Subcutaneous abdominal adipose tissue (tissue), 5 donors: ENCODE measurements at regions not wholly inside any gene's neighbourhood (a gene's known extent, or its start where the extent isn't known, plus 50 kb on each side); places are given as distances from the start of the nearest gene placed in this dataset.

ENCODE experiments used
- H3K27ac ChIP-seq: one replicate; pipeline ENCODE4 v1.7.0; 2013; ENCODE audit warnings: low read depth, mild to moderate bottlenecking, inconsistent platforms, low read length, moderate library complexity
- H3K27me3 ChIP-seq, 5 donors: one replicate each; pipeline ENCODE4 v1.7.0; 2013; ENCODE audit warnings: low read length in 5 of 5, inconsistent platforms in 1 of 5; ENCODE audit not compliant: control insufficient read depth in 5 of 5, insufficient read depth in 4 of 5
- H3K36me3 ChIP-seq, 5 donors: one replicate each; pipeline ENCODE4 v1.7.0; 2013; ENCODE audit warnings: low read length in 5 of 5; ENCODE audit not compliant: control insufficient read depth in 5 of 5, insufficient read depth in 5 of 5
- H3K4me1 ChIP-seq, 5 donors: one replicate each; pipeline ENCODE4 v1.7.0; 2013; ENCODE audit warnings: low read length in 5 of 5, mild to moderate bottlenecking in 3 of 5, moderate library complexity in 1 of 5; ENCODE audit not compliant: control insufficient read depth in 5 of 5, insufficient read depth in 5 of 5
- H3K4me3 ChIP-seq, 5 donors: one replicate each; pipeline ENCODE4 v1.7.0; 2013; ENCODE audit warnings: low read length in 5 of 5, low read depth in 1 of 5
- H3K9ac ChIP-seq, 5 donors: one replicate each; pipeline ENCODE4 v1.7.0; 2013; ENCODE audit warnings: low read length in 5 of 5, mild to moderate bottlenecking in 4 of 5, moderate library complexity in 3 of 5
- H3K9me3 ChIP-seq, 5 donors: one replicate each; pipeline ENCODE4 v1.7.0; 2013; ENCODE audit warnings: low read length in 5 of 5; ENCODE audit not compliant: control insufficient read depth in 5 of 5
- donor health status: healthy.
- donor health status: healthy.
- donor health status: healthy.
- donor health status: healthy.
- donor health status: healthy.

GRCh38 chr2:104120171-104120570, 733.7 kb upstream of the POU3F3 start:
- no peaks in the 10 kb centered on the region for H3K27me3 ChIP-seq
- no peaks in the 10 kb centered on the region for H3K9me3 ChIP-seq
- H3K4me3 ChIP-seq = no peak overlapping the region
- no peaks in the 10 kb centered on the region for H3K36me3 ChIP-seq
- no peak overlapping the region for H3K27ac ChIP-seq
- H3K4me1 ChIP-seq = no peaks in the 10 kb centered on the region
- no peak overlapping the region for H3K9ac ChIP-seq

GRCh38 chr2:104125096-104125495, 728.8 kb upstream of the POU3F3 start:
- H3K9me3 ChIP-seq = no peaks in the 10 kb centered on the region
- H3K36me3 ChIP-seq = no peaks in the 10 kb centered on the region
- no peak overlapping the region for H3K9ac ChIP-seq
- no peaks in the 10 kb centered on the region for H3K27me3 ChIP-seq
- no peak overlapping the region for H3K27ac ChIP-seq
- H3K4me3 ChIP-seq = no peak overlapping the region
- no peaks in the 10 kb centered on the region for H3K4me1 ChIP-seq

GRCh38 chr2:104127049-104127770, 726.7 kb upstream of the POU3F3 start:
- H3K4me1 ChIP-seq = no peaks in the 10 kb centered on the region
- no peak overlapping the region for H3K9ac ChIP-seq
- H3K27me3 ChIP-seq = no peaks in the 10 kb centered on the region
- H3K4me3 ChIP-seq = no peak overlapping the region
- no peak overlapping the region for H3K27ac ChIP-seq
- no peaks in the 10 kb centered on the region for H3K9me3 ChIP-seq
- no peaks in the 10 kb centered on the region for H3K36me3 ChIP-seq

GRCh38 chr2:104140361-104140760, 713.6 kb upstream of the POU3F3 start:
- Histone ChIP-seq H3K9ac (no peak overlapping the region), H3K4me1 (peaks cover 0 to 4% (median 0%) of the 10 kb centered on the region in 5 donors), H3K9me3 (peaks cover 0 to 6% (median 0%) of the 10 kb centered on the region in 5 donors), H3K4me3 (no peak overlapping the region), H3K36me3 (no peaks in the 10 kb centered on the region), H3K27ac (no peak overlapping the region), H3K27me3 (no peaks in the 10 kb centered on the region)

- Histone ChIP-seq H3K9me3 (no peaks in the 10 kb centered on the region), H3K27ac (no peak overlapping the region), H3K4me3 (no peak overlapping the region), H3K36me3 (no peaks in the 10 kb centered on the region), H3K27me3 (no peaks in the 10 kb centered on the region), H3K4me1 (no peaks in the 10 kb centered on the region), H3K9ac (no peak overlapping the region)
Observed at GRCh38 chr2:104158191-104158590, 695.7 kb upstream of the POU3F3 start.

GRCh38 chr2:104163611-104164130, 690.2 kb upstream of the POU3F3 start:
- Histone ChIP-seq H3K9me3 (no peaks in the 10 kb centered on the region), H3K27me3 (no peaks in the 10 kb centered on the region), H3K27ac (no peak overlapping the region), H3K9ac (no peak overlapping the region), H3K4me1 (no peaks in the 10 kb centered on the region), H3K36me3 (no peaks in the 10 kb centered on the region), H3K4me3 (no peak overlapping the region)

- no peaks in the 10 kb centered on the region for H3K9me3 ChIP-seq
- no peak overlapping the region for H3K4me3 ChIP-seq
- H3K4me1 ChIP-seq = no peaks in the 10 kb centered on the region
- no peak overlapping the region for H3K9ac ChIP-seq
- no peak overlapping the region for H3K27ac ChIP-seq
- no peaks in the 10 kb centered on the region for H3K36me3 ChIP-seq
- no peaks in the 10 kb centered on the region for H3K27me3 ChIP-seq
Observed at GRCh38 chr2:104164721-104165252, 689.1 kb upstream of the POU3F3 start.

GRCh38 chr2:104177179-104177578, 676.7 kb upstream of the POU3F3 start:
- Histone ChIP-seq H3K27ac (no peak overlapping the region), H3K4me3 (no peak overlapping the region), H3K4me1 (no peaks in the 10 kb centered on the region), H3K9me3 (peaks cover 0 to 13% (median 11%) of the 10 kb centered on the region in 5 donors), H3K9ac (no peak overlapping the region), H3K36me3 (no peaks in the 10 kb centered on the region), H3K27me3 (no peaks in the 10 kb centered on the region)

- Histone ChIP-seq H3K9ac (no peak overlapping the region), H3K9me3 (peaks cover 0 to 16% (median 12%) of the 10 kb centered on the region in 5 donors), H3K4me1 (no peaks in the 10 kb centered on the region), H3K36me3 (no peaks in the 10 kb centered on the region), H3K4me3 (no peak overlapping the region), H3K27me3 (no peaks in the 10 kb centered on the region), H3K27ac (no peak overlapping the region)
Observed at GRCh38 chr2:104179644-104180043, 674.3 kb upstream of the POU3F3 start.

- no peak overlapping the region for H3K4me3 ChIP-seq
- H3K27me3 ChIP-seq = no peaks in the 10 kb centered on the region
- H3K9ac ChIP-seq = no peak overlapping the region
- H3K9me3 ChIP-seq = no peaks in the 10 kb centered on the region
- no peak overlapping the region for H3K27ac ChIP-seq
- no peaks in the 10 kb centered on the region for H3K36me3 ChIP-seq
- H3K4me1 ChIP-seq = no peaks in the 10 kb centered on the region
Observed at GRCh38 chr2:104200533-104201168, 653.3 kb upstream of the POU3F3 start.
